ENCODE measurements at regions not wholly inside any gene's neighbourhood (a gene's known extent, or its start where the extent isn't known, plus 50 kb on each side); places are given as distances from the start of the nearest gene placed in this dataset.

DNA sequence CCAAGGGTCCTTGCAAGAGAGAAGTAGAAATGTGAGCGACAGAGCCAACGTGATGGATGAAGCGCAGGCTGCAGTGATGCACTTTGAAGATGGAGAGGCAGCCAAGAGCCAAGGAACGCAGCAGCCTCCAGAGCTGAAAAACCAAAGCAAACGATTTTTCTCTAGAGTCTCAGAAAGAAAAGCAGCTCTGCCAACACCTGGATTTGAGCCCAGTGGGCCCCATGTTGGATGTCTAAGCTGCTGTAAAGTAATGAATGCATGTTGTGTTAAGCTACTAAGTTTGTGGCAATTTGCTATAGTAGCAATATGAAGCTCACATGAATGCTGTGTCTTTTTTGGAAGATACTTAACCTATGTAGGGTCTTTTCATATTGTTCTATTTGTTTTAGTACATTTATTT, 894.3 kb downstream of the EFNB2 start:
- no peak for TF ChIP-seq CTCF (IDR thresholded peaks at IDR 0.05)
- no peak for TF ChIP-seq POLR2AphosphoS5 (IDR thresholded peaks at IDR 0.05)

Measured in esophagus muscularis mucosa (tissue), 3 donors.